Activated naive CD8-positive, alpha-beta T cell treated with anti-CD3 and anti-CD28 coated beads, Interleukin-2, amount 10 ng/mL, durations not matched to agents 7 days and 5 days (primary cell): ENCODE measurements at regions not wholly inside any gene's neighbourhood (a gene's known extent, or its start where the extent isn't known, plus 50 kb on each side); places are given as distances from the start of the nearest gene placed in this dataset.

Experiments
- ATAC-seq: fragments of 150-1000 bp; cut with Tn5 transposase; one replicate; pipeline ENCODE4 v1.10.0; 2021; ENCODE audit warnings: low read depth, moderate library complexity
- POLR2A ChIA-PET: fragments of 350-600 bp; sonication (Branson Sonifier 250); formaldehyde crosslinking; loops from one replicate; lab custom pipeline; 2021; ENCODE audit warnings: antibody characterized with exemption; lab: Charles Lee
- DNase-seq: peaks from one replicate; pipeline ENCODE4 v3.0.0; 2021
- H3K27ac Mint-ChIP-seq: one replicate; pipeline ENCODE4 v1.8.0; 2022; ENCODE audit warnings: mild to moderate bottlenecking, mixed read lengths
- H3K27me3 Mint-ChIP-seq: one replicate; pipeline ENCODE4 v1.8.0; 2022; ENCODE audit warnings: mild to moderate bottlenecking, moderate library complexity, mixed read lengths
- H3K36me3 Mint-ChIP-seq: one replicate; pipeline ENCODE4 v1.8.0; 2021; ENCODE audit warnings: mild to moderate bottlenecking, mixed read lengths
- H3K4me1 Mint-ChIP-seq: one replicate; pipeline ENCODE4 v1.8.0; 2021; ENCODE audit warnings: mixed read lengths
- H3K4me3 Mint-ChIP-seq: one replicate; pipeline ENCODE4 v1.8.0; 2022; ENCODE audit warnings: mild to moderate bottlenecking, moderate library complexity, mixed read lengths
- H3K9me3 Mint-ChIP-seq: one replicate; pipeline ENCODE4 v1.8.0; 2021; ENCODE audit warnings: mixed read lengths

DNA sequence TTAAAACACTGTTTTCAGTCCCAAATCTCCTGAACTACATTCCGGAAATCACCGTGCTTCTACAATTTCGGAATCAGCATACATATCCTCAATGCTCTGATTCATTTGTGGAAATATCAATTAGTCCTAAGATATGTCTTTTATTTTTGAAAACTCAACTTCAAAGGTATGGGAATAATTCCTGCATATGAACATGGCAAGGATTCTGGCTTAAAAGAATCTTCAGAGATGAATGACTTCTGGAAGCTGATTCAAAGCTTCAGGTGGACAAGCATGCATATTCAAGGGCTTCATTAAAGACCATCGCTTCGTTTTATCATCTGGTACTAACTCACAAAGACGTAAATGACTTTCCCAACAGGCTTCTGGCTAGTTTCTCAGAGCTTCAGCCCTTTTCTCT lies 246.0 kb upstream of the LRRN1 start:
- no peaks in the 10 kb centered on the region for H3K4me1 Mint-ChIP-seq
- no peak overlapping the region for H3K4me3 Mint-ChIP-seq
- H3K27me3 Mint-ChIP-seq, result peaks cover under 1% of the 10 kb centered on the region
- no peak for DNase-seq
- H3K27ac Mint-ChIP-seq, result no peak overlapping the region
- no peaks in the 10 kb centered on the region for H3K36me3 Mint-ChIP-seq
- H3K9me3 Mint-ChIP-seq, result peaks cover 4% of the 10 kb centered on the region
- POLR2A ChIA-PET, result no interaction called here
- ATAC-seq, result no peak

DNA sequence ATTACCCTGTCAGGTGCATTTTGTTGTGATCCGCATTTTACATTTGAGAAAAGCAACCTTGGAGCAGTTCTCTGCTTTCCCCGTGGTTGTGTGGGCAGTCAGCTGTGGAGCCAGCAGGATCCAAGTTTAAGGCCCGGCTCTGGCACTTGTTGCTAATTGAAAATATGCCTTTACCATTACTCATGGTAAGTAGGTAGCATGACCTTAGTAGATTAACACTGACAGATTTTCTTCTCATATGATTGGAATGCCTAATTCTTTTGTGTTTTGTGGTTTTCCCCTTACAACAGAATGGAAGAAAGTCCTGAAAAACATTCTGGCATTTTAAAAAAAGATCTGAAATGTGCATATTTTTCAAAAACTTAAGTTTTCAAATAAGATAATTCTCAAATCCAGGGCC lies 246.5 kb upstream of the LRRN1 start:
- POLR2A ChIA-PET, result no interaction called here
- Mint-ChIP-seq H3K36me3 (no peaks in the 10 kb centered on the region), H3K27ac (no peak overlapping the region), H3K4me3 (no peak overlapping the region), H3K9me3 (peaks cover 4% of the 10 kb centered on the region), H3K4me1 (no peaks in the 10 kb centered on the region), H3K27me3 (peaks cover 2% of the 10 kb centered on the region)
- no peak for DNase-seq
- no peak for ATAC-seq

DNA sequence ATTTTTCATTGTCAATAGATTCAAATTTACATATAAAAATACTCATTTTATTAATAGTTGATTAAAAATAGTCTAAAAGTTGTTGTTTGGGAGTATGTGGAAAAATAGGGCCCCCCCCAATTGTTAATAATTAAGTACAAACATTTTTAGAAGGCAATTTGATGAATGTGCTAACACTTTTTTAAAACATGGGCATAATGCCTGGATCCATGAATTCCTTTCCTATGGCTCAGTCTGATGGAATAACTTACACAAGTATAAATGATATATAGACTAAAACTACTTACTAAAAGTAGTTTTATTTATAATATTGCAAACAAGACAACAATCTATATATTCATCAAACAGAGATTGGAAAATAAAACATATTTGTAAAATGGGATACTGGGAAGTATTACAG lies 247.2 kb upstream of the LRRN1 start:
- no peaks in the 10 kb centered on the region for H3K4me1 Mint-ChIP-seq
- no peaks in the 10 kb centered on the region for H3K36me3 Mint-ChIP-seq
- DNase-seq (no peak), ATAC-seq (no peak)
- H3K27me3 Mint-ChIP-seq, result peaks cover 2% of the 10 kb centered on the region
- POLR2A ChIA-PET, result no interaction called here
- no peak overlapping the region for H3K27ac Mint-ChIP-seq
- H3K9me3 Mint-ChIP-seq, result peaks cover 4% of the 10 kb centered on the region
- H3K4me3 Mint-ChIP-seq, result no peak overlapping the region

DNA sequence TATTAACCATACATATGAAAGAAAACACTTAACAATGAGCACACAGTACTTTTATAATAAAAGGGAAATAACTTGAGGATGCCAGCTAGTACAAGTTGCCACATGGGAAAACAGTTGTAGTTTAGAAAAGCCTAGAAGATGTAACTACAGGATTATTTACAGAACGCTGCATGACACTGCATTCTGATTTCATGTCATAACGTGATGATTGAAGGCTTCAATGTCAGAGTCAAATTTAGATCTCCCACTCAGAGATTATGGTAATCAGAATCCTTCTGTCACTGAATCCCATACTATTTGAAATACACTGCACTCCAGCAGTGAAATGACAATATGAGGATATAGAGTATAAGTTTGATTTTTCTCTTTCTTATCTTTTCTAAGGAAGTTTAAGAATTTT lies 253.9 kb upstream of the LRRN1 start:
- POLR2A ChIA-PET, result no interaction called here
- Mint-ChIP-seq H3K36me3 (no peaks in the 10 kb centered on the region), H3K4me3 (no peak overlapping the region), H3K4me1 (no peaks in the 10 kb centered on the region), H3K27ac (no peak overlapping the region), H3K9me3 (peaks cover 2% of the 10 kb centered on the region), H3K27me3 (peaks cover 2% of the 10 kb centered on the region)
- no peak for ATAC-seq
- DNase-seq, result no peak

DNA sequence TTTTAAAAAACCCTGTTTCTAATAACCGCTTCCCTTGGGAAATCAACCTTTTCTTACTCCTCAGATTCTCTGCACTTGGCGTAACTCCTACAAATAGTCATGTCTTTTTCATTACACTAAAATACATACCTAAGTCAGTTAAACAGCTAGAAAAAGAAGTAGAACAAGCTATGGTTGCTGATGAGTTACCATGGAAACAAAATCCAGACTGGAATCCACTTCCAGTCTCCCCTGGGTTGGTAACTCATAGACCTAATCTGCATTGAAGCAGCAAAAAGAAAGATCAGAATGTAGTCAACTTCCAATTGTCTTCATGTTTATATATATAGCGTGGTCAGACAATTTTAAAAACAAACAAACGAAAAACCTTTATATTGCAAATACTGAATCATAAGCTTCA lies 260.8 kb upstream of the LRRN1 start:
- Mint-ChIP-seq H3K27me3 (no peaks in the 10 kb centered on the region), H3K36me3 (no peaks in the 10 kb centered on the region), H3K27ac (no peak overlapping the region), H3K4me1 (no peaks in the 10 kb centered on the region), H3K4me3 (no peak overlapping the region), H3K9me3 (no peaks in the 10 kb centered on the region)
- POLR2A ChIA-PET, result no interaction called here
- no peak for ATAC-seq
- DNase-seq, result no peak

DNA sequence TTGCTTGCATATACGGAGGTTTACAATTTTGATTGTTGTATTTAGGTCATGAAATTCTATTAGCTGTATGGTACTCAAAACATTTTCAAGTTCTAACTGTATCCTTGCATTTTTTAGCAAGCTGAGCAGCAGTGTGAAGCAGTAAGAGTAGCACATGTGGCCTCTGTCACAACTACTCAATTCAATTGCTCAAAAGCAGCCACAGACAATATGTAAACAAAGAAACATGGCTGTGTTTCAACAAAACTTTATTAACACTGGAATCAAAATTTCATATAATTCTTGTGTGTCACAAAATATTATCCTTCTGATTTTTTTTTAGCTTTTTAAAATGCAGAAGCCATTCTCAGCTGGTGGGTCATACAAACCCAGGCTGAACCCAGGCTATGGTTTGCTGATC lies 266.7 kb upstream of the LRRN1 start:
- Mint-ChIP-seq H3K27ac (no peak overlapping the region), H3K4me1 (no peaks in the 10 kb centered on the region), H3K27me3 (no peaks in the 10 kb centered on the region), H3K4me3 (no peak overlapping the region), H3K9me3 (no peaks in the 10 kb centered on the region), H3K36me3 (no peaks in the 10 kb centered on the region)
- ATAC-seq (no peak), DNase-seq (no peak)
- POLR2A ChIA-PET, result interaction anchor here (0.7 kb wide), 1 partner anchor 24 kb away, joined by 3 read pairs; no protein-coding TSS in a partner anchor

DNA sequence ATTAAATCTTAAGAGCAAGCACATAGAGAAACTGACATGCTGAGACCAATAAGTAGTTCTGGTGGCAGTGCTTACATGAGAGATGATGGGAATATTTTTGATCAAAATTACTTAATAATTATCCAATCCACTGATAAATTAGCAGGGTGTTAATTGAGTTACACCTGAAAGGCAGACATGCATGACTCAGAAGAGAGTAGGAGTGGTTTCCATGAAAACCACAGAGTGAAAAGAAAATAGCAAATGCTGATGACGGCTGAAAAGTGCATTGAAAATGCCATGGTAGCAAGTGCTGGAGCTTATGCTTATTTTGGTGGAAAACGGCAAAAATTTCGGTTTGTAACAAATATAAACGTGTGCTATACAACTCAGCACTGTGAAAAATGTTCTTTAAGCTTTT lies 267.8 kb upstream of the LRRN1 start:
- H3K4me3 Mint-ChIP-seq, result no peak overlapping the region
- H3K27me3 Mint-ChIP-seq, result no peaks in the 10 kb centered on the region
- ATAC-seq (no peak), DNase-seq (no peak)
- H3K4me1 Mint-ChIP-seq, result no peaks in the 10 kb centered on the region
- POLR2A ChIA-PET, result no interaction called here
- no peaks in the 10 kb centered on the region for H3K9me3 Mint-ChIP-seq
- H3K36me3 Mint-ChIP-seq, result no peaks in the 10 kb centered on the region
- no peak overlapping the region for H3K27ac Mint-ChIP-seq

DNA sequence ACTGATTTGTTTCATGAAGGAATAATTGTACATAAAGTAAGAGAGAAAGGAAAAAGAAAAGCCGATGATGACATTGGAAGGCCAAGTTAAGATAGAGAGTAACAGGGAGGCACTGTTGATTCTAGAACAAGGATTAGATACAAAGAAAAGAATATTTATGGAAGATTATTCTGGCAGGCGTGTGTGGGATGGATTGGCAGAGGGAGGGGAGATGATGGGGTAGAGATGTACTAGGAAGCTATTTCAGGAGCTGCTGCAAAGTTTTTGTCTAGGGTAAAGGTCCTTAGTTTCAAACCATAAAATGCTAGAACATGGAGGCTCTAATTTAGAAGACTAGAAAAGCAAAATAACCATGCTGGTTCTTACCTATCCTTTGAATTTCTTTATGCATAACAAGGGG lies 280.0 kb upstream of the LRRN1 start:
- H3K27me3 Mint-ChIP-seq, result no peaks in the 10 kb centered on the region
- ATAC-seq (no peak), DNase-seq (no peak)
- peaks cover 2% of the 10 kb centered on the region for H3K9me3 Mint-ChIP-seq
- POLR2A ChIA-PET, result no interaction called here
- H3K4me3 Mint-ChIP-seq, result no peak overlapping the region
- no peaks in the 10 kb centered on the region for H3K4me1 Mint-ChIP-seq
- H3K36me3 Mint-ChIP-seq, result no peaks in the 10 kb centered on the region
- no peak overlapping the region for H3K27ac Mint-ChIP-seq

DNA sequence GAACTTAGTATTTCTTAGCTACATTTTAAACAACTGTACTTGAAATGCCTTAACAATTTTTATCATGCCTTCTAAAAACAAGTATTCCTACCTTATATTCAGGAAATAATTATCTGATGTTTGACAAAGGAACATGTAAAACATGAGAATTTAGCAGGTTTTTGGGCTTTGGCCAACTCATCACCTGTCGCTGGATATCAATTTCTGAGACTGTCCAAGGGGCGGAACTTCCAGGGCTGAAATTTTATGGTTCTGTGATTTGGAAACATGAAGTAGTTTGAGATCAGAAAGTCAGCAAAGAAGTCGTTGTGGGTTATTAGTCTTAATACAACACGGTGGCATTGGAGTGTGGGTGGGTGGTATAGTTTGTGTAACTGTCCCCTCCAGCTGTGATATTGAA lies 282.2 kb upstream of the LRRN1 start:
- POLR2A ChIA-PET, result no interaction called here
- no peaks in the 10 kb centered on the region for H3K4me1 Mint-ChIP-seq
- H3K27ac Mint-ChIP-seq, result no peak overlapping the region
- H3K4me3 Mint-ChIP-seq, result no peak overlapping the region
- ATAC-seq (no peak), DNase-seq (no peak)
- no peaks in the 10 kb centered on the region for H3K36me3 Mint-ChIP-seq
- H3K27me3 Mint-ChIP-seq, result no peaks in the 10 kb centered on the region
- peaks cover 2% of the 10 kb centered on the region for H3K9me3 Mint-ChIP-seq

DNA sequence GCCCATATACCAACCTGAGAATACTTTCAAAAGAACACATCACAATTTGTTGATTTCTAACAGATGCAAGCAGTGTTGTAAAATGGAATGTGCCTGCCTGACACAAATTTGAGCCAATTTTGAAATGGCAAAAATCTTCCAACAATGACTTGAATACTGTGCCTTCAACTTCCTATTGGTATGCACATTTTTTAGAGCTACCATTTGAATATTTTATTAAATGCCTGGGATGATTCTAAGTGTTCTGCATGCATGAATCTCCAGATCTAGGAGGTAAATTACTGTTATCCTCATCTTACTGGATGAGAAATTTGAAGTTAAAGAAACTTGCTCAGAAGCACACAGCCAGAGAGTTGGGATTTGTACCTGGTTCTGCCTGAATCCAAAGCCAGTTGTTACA lies 282.8 kb upstream of the LRRN1 start:
- H3K4me3 Mint-ChIP-seq, result no peak overlapping the region
- H3K27ac Mint-ChIP-seq, result no peak overlapping the region
- peaks cover 2% of the 10 kb centered on the region for H3K9me3 Mint-ChIP-seq
- no peaks in the 10 kb centered on the region for H3K4me1 Mint-ChIP-seq
- POLR2A ChIA-PET, result no interaction called here
- no peaks in the 10 kb centered on the region for H3K36me3 Mint-ChIP-seq
- DNase-seq (no peak), ATAC-seq (no peak)
- no peaks in the 10 kb centered on the region for H3K27me3 Mint-ChIP-seq

DNA sequence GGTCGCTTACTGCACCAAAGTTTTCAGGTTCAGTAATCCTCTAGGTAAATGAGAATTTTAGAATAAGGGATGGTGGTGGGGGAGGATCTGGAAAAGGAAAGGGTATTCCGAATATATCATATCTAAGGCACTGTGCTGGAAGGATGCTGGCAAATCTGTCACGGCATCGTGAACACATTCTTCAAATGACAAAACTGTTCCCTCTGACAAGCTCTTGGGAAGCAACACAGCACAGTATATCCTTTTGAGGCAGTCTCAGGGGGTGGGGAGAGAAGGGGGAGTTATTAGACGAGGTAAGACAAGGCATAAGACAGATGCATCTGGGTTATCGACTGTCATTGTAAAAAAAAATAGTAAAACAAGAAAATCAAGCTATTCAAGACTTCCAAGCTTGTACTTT lies 289.6 kb upstream of the LRRN1 start:
- ATAC-seq (no peak), DNase-seq (no peak)
- Mint-ChIP-seq H3K27ac (no peak overlapping the region), H3K36me3 (no peaks in the 10 kb centered on the region), H3K4me1 (no peaks in the 10 kb centered on the region), H3K9me3 (no peaks in the 10 kb centered on the region), H3K4me3 (no peak overlapping the region), H3K27me3 (peaks cover 3% of the 10 kb centered on the region)
- POLR2A ChIA-PET, result no interaction called here

DNA sequence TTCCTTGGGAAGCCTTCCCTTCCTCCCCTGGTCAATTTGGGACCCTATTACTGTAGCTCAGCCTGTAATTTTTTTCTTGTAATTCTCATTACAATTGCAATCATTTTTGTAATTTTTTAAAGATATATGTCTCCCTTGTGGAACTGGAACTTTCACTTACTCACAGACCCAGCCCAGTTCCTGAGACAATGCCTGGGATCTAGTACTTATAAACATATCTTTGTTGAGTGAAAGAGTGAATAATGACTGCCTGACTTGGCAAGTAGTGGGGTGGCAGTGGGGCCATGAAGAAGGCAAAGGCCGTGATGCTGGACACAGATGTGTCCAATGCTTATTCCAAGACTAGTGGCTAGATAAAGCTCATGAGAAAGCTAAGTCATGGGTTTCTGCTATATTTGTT lies 294.5 kb upstream of the LRRN1 start:
- H3K4me1 Mint-ChIP-seq, result no peaks in the 10 kb centered on the region
- POLR2A ChIA-PET, result no interaction called here
- H3K27ac Mint-ChIP-seq, result no peak overlapping the region
- H3K36me3 Mint-ChIP-seq, result no peaks in the 10 kb centered on the region
- H3K4me3 Mint-ChIP-seq, result no peak overlapping the region
- H3K27me3 Mint-ChIP-seq, result peaks cover 3% of the 10 kb centered on the region
- no peaks in the 10 kb centered on the region for H3K9me3 Mint-ChIP-seq
- DNase-seq, result no peak
- ATAC-seq, result no peak

DNA sequence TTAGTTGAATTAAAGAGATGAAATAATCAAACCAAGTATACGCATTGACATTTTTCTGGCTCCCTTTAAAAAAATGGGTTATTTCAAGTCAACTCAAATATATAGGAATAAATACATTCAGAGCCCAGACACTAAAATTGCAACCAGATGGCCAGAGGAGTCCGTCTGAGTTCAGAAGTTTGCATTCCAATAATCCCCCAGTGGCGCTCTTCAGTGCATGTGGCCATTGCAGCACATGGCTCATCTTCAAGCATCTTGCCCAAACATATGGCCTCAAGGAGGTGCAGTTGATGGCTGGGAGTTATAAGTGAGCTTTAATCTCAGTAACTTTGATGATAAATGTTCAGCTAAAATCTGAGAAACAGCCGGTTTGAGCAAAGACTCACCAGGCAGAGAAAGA lies 295.8 kb upstream of the LRRN1 start:
- Mint-ChIP-seq H3K9me3 (no peaks in the 10 kb centered on the region), H3K36me3 (no peaks in the 10 kb centered on the region)

DNA sequence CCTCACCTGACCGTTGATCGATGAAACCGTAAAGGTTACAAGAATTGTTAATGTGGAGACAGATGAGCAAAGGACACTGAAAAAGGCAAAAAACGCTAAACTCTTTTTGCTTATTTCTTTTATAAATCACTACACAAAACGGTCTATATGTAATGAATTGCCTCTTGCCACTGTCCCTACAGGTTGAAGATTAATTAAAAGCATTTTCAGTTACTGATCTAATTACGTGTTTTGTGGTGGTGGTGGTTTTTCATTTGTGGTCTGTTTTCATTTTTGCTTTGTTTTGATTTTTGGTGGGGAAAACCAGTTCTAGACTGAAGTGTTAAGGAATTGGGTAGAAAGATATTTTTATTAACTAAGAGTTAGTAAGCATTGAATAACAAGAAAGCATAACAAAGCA lies 299.2 kb upstream of the LRRN1 start:
- Mint-ChIP-seq H3K27me3 (no peaks in the 10 kb centered on the region), H3K36me3 (no peaks in the 10 kb centered on the region), H3K4me1 (no peaks in the 10 kb centered on the region), H3K27ac (no peak overlapping the region), H3K9me3 (no peaks in the 10 kb centered on the region), H3K4me3 (no peak overlapping the region)
- DNase-seq (no peak), ATAC-seq (no peak)
- POLR2A ChIA-PET, result no interaction called here

More for the DNA sequence above, 295.8 kb upstream of the LRRN1 start:
- H3K4me1 Mint-ChIP-seq, result no peaks in the 10 kb centered on the region
- H3K4me3 Mint-ChIP-seq, result no peak overlapping the region
- POLR2A ChIA-PET, result no interaction called here
- peaks cover 2% of the 10 kb centered on the region for H3K27me3 Mint-ChIP-seq
- ATAC-seq (no peak), DNase-seq (no peak)
- H3K27ac Mint-ChIP-seq, result no peak overlapping the region

DNA sequence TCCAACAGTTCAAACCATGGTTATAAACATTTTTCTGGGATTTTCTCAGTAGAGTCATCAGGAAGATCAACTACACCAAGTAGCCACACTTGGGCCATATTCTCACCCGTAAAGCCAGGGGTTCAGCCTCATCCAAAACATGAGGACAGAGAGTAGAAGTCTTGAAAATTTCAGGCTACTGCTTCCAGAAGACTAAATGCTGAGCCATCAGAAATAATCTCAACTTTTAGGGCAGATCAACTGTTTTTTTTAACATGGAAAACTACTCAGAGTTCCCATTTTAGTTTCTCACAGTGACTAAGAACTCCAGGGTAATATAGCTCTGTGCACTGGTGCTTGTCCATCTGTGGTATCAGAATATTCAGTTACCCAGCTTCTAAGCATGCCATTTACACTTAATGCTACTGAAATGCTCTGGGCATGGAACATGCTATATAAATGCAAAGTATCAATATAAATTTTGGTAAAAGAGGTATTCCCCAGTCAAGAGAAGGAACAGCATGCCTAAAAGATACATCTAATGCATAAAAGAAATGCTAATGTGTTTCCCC lies 300.1 kb upstream of the LRRN1 start:
- Mint-ChIP-seq H3K4me1 (no peaks in the 10 kb centered on the region), H3K27me3 (no peaks in the 10 kb centered on the region), H3K4me3 (no peak overlapping the region), H3K36me3 (no peaks in the 10 kb centered on the region), H3K9me3 (no peaks in the 10 kb centered on the region), H3K27ac (no peak overlapping the region)
- DNase-seq, result no peak
- ATAC-seq, result no peak
- POLR2A ChIA-PET, result no interaction called here
